Stimulated activated CD4-positive, alpha-beta T cell treated with anti-CD3 and anti-CD28 coated beads, Interleukin-15, amount 100 ng/mL, for 48 hours (primary cell): ENCODE measurements at regions not wholly inside any gene's neighbourhood (a gene's known extent, or its start where the extent isn't known, plus 50 kb on each side); places are given as distances from the start of the nearest gene placed in this dataset.
"Not testable (repeated sequence)": the region's sequence is repeated elsewhere in the genome, so short reads cannot be mapped to it uniquely, and the experiment has no call there.

ENCODE experiments used
- DNase-seq, 2 donors: peaks; one replicate each; pipeline ENCODE4 v3.0.0-alpha.2; 2020; ENCODE audit warnings: low read depth in 2 of 2

- DNase-seq: no peak
These were observed 90.1 kb downstream of the SREK1 start for GRCh38 chr5:66234241-66234640.

- no peak for DNase-seq
These were observed 94.3 kb downstream of the SREK1 start for GRCh38 chr5:66238435-66238834.

GRCh38 chr5:66239034-66239433, 94.9 kb downstream of the SREK1 start:
- no peak for DNase-seq

- no peak for DNase-seq
These were observed 97.2 kb downstream of the SREK1 start for GRCh38 chr5:66241136-66241825.

- no peak for DNase-seq
These were observed 98.1 kb downstream of the SREK1 start for GRCh38 chr5:66242050-66242715.

- DNase-seq: no peak
These were observed 102.5 kb downstream of the SREK1 start for GRCh38 chr5:66246608-66247007.

- no peak for DNase-seq
These were observed 103.3 kb downstream of the SREK1 start for GRCh38 chr5:66247176-66247960.

GRCh38 chr5:66248874-66249273, 104.8 kb downstream of the SREK1 start:
- no peak for DNase-seq

- no peak for DNase-seq
These were observed 105.8 kb downstream of the SREK1 start for GRCh38 chr5:66249920-66250319.

GRCh38 chr5:66252849-66253248, 108.7 kb downstream of the SREK1 start:
- no peak for DNase-seq

GRCh38 chr5:66255714-66256113, 111.6 kb downstream of the SREK1 start:
- DNase-seq: no peak

GRCh38 chr5:66273121-66273520, 129.0 kb downstream of the SREK1 start:
- DNase-seq: no peak

GRCh38 chr5:66276986-66277385, 132.9 kb downstream of the SREK1 start:
- DNase-seq: no peak

GRCh38 chr5:66277981-66278380, 133.9 kb downstream of the SREK1 start:
- DNase-seq: no peak

- no peak for DNase-seq
These were observed 137.2 kb downstream of the SREK1 start for GRCh38 chr5:66281294-66281693.

GRCh38 chr5:66284588-66285342, 140.7 kb downstream of the SREK1 start:
- no peak for DNase-seq

- no peak for DNase-seq
These were observed 141.3 kb downstream of the SREK1 start for GRCh38 chr5:66285343-66285922.

GRCh38 chr5:66291771-66292170, 147.7 kb downstream of the SREK1 start:
- DNase-seq: no peak

- not testable (repeated sequence) for DNase-seq
These were observed 149.8 kb downstream of the SREK1 start for GRCh38 chr5:66293851-66294250.

GRCh38 chr5:66299463-66299862, 155.4 kb downstream of the SREK1 start:
- no peak for DNase-seq

GRCh38 chr5:66302344-66302743, 158.2 kb downstream of the SREK1 start:
- DNase-seq: no peak
